WTC11 (cell line): ENCODE measurements at regions not wholly inside any gene's neighbourhood (a gene's known extent, or its start where the extent isn't known, plus 50 kb on each side); places are given as distances from the start of the nearest gene placed in this dataset.

Source experiments
- ATAC-seq: fragments of 200-7000 bp; cut with Tn5 transposase; 2 replicates; pipeline ENCODE4 v1.10.0; 2021; ENCODE audit warnings: mild to moderate bottlenecking, moderate library complexity
- CTCF ChIA-PET: fragments of 300-600 bp; sonication (Branson Sonifier 250); formaldehyde crosslinking; loops from one replicate; lab custom pipeline; 2021; ENCODE audit warnings: antibody characterized with exemption; lab: Charles Lee
- POLR2A ChIA-PET: fragments of 350-600 bp; sonication (Branson Sonifier 250); formaldehyde crosslinking; loops from one replicate; lab custom pipeline; 2021; ENCODE audit warnings: antibody characterized with exemption; lab: Charles Lee
- DNase-seq: peaks from one replicate; pipeline ENCODE4 v3.0.0; 2021; ENCODE audit warnings: low spot score
- H3K27ac Mint-ChIP-seq: 2 replicates; pipeline ENCODE4 v1.8.0; 2021; ENCODE audit warnings: mixed read lengths
- H3K27me3 Mint-ChIP-seq: 2 replicates; pipeline ENCODE4 v1.8.0; 2021; ENCODE audit warnings: low read depth, mild to moderate bottlenecking, moderate library complexity, mixed read lengths
- H3K36me3 Mint-ChIP-seq: 2 replicates; pipeline ENCODE4 v1.8.0; 2021; ENCODE audit warnings: mixed read lengths
- H3K4me1 Mint-ChIP-seq: 2 replicates; pipeline ENCODE4 v1.8.0; 2022; ENCODE audit warnings: mixed read lengths
- H3K4me3 Mint-ChIP-seq: 2 replicates; pipeline ENCODE4 v1.8.0; 2021; ENCODE audit warnings: mild to moderate bottlenecking, moderate library complexity, mixed read lengths
- H3K9me3 Mint-ChIP-seq: 2 replicates; pipeline ENCODE4 v1.8.0; 2021; ENCODE audit warnings: mixed read lengths
- EMX1 ChIP-seq: fragments of 250-450 bp; sonication (Bioruptor Pico); IDR thresholded peaks from 2 replicates; pipeline ENCODE4 v1.8.0; 2021; ENCODE audit warnings: mild to moderate bottlenecking
- ETV6 ChIP-seq: sonication (generic); formaldehyde crosslinking; IDR thresholded peaks from 2 replicates; pipeline ENCODE4 v1.8.1; 2022; ENCODE audit warnings: mild to moderate bottlenecking, missing genetic modification reagents
- FOXJ3 ChIP-seq: sonication (generic); formaldehyde crosslinking; IDR thresholded peaks from 2 replicates; pipeline ENCODE4 v1.9.0; 2021; ENCODE audit warnings: missing genetic modification reagents, mild to moderate bottlenecking, borderline replicate concordance
- IRF1 ChIP-seq: sonication (generic); formaldehyde crosslinking; IDR thresholded peaks from 2 replicates; pipeline ENCODE4 v1.8.0; 2023; ENCODE audit warnings: missing genetic modification reagents
- IRF2 ChIP-seq: sonication (generic); formaldehyde crosslinking; IDR thresholded peaks from 2 replicates; pipeline ENCODE4 v1.8.0; 2022; ENCODE audit warnings: low read depth, missing genetic modification reagents, borderline replicate concordance
- JAZF1 ChIP-seq: fragments of 250-450 bp; sonication (Bioruptor Pico); IDR thresholded peaks from 2 replicates; pipeline ENCODE4 v1.9.0; 2021; ENCODE audit warnings: moderate library complexity, mild to moderate bottlenecking, inconsistent platforms
- NR2C2 ChIP-seq: sonication (generic); formaldehyde crosslinking; IDR thresholded peaks from 2 replicates; pipeline ENCODE4 v1.8.0; 2022; ENCODE audit warnings: mild to moderate bottlenecking, missing genetic modification reagents
- OVOL2 ChIP-seq: fragments of 250-450 bp; sonication (Bioruptor Pico); IDR thresholded peaks from 2 replicates; pipeline ENCODE4 v1.9.0; 2021; ENCODE audit warnings: mild to moderate bottlenecking, borderline replicate concordance
- TEAD1 ChIP-seq: sonication (generic); formaldehyde crosslinking; IDR thresholded peaks from 2 replicates; pipeline ENCODE4 v1.8.0; 2022; ENCODE audit warnings: mild to moderate bottlenecking, missing genetic modification reagents
- USF1 ChIP-seq: sonication (generic); formaldehyde crosslinking; IDR thresholded peaks from 2 replicates; pipeline ENCODE4 v1.8.0; 2022; ENCODE audit warnings: mild to moderate bottlenecking, missing genetic modification reagents
- USF2 ChIP-seq: sonication (generic); formaldehyde crosslinking; IDR thresholded peaks from 2 replicates; pipeline ENCODE4 v1.8.1; 2023; ENCODE audit warnings: mild to moderate bottlenecking, missing genetic modification reagents, moderate library complexity
- ZMAT4 ChIP-seq: fragments of 250-450 bp; sonication (Bioruptor Pico); IDR thresholded peaks from 2 replicates; pipeline ENCODE4 v1.9.0; 2021; ENCODE audit warnings: mild to moderate bottlenecking
- ZNF219 ChIP-seq: sonication (generic); formaldehyde crosslinking; IDR thresholded peaks from 2 replicates; pipeline ENCODE4 v1.8.0; 2023; ENCODE audit warnings: missing genetic modification reagents, mild to moderate bottlenecking, borderline replicate concordance
- ZNF232 ChIP-seq: sonication (generic); formaldehyde crosslinking; IDR thresholded peaks from 2 replicates; pipeline ENCODE4 v1.8.0; 2022; ENCODE audit warnings: mild to moderate bottlenecking, missing genetic modification reagents
- ZNF263 ChIP-seq: sonication (generic); formaldehyde crosslinking; IDR thresholded peaks from 2 replicates; pipeline ENCODE4 v1.8.1; 2022; ENCODE audit warnings: low read depth, mild to moderate bottlenecking, moderate library complexity, missing genetic modification reagents
- ZNF317 ChIP-seq: sonication (generic); formaldehyde crosslinking; IDR thresholded peaks from 2 replicates; pipeline ENCODE4 v1.8.1; 2023; ENCODE audit warnings: low read depth, mild to moderate bottlenecking, moderate library complexity, missing genetic modification reagents, borderline replicate concordance
- ZNF416 ChIP-seq: fragments of 250-450 bp; sonication (Bioruptor Pico); IDR thresholded peaks from 2 replicates; pipeline ENCODE4 v1.9.0; 2021; ENCODE audit warnings: mild to moderate bottlenecking, inconsistent platforms
- ZNF532 ChIP-seq: fragments of 250-450 bp; sonication (Bioruptor Pico); IDR thresholded peaks from 2 replicates; pipeline ENCODE4 v1.9.0; 2021; ENCODE audit warnings: mild to moderate bottlenecking, borderline replicate concordance
- TF ChIP-seq, protein P1 (sequence below): sonication (generic); formaldehyde crosslinking; IDR thresholded peaks from 2 replicates; pipeline ENCODE4 v1.8.1; 2023; ENCODE audit warnings: mild to moderate bottlenecking, missing genetic modification reagents
- TF ChIP-seq, protein P2 (sequence below): sonication (generic); formaldehyde crosslinking; IDR thresholded peaks from 2 replicates; pipeline ENCODE4 v1.8.1; 2023; ENCODE audit warnings: mild to moderate bottlenecking, missing genetic modification reagents

GRCh38 chr7:32155712-32156111, 85.5 kb upstream of the PDE1C start (continued):
- TF ChIP-seq ZMAT4, result no peak
- TF ChIP-seq ZNF219 (CRISPR knock-in tag), result no peak
- no peak for TF ChIP-seq ZNF532 (CRISPR knock-in tag)
- TF ChIP-seq, all 79 proteins: peak for 0

GRCh38 chr7:32154797-32155196, 84.6 kb upstream of the PDE1C start:
- ATAC-seq, result no peak
- TF ChIP-seq ZNF263 (CRISPR knock-in tag) (no peak), USF1 (no peak)
- TF ChIP-seq, protein P1, sequence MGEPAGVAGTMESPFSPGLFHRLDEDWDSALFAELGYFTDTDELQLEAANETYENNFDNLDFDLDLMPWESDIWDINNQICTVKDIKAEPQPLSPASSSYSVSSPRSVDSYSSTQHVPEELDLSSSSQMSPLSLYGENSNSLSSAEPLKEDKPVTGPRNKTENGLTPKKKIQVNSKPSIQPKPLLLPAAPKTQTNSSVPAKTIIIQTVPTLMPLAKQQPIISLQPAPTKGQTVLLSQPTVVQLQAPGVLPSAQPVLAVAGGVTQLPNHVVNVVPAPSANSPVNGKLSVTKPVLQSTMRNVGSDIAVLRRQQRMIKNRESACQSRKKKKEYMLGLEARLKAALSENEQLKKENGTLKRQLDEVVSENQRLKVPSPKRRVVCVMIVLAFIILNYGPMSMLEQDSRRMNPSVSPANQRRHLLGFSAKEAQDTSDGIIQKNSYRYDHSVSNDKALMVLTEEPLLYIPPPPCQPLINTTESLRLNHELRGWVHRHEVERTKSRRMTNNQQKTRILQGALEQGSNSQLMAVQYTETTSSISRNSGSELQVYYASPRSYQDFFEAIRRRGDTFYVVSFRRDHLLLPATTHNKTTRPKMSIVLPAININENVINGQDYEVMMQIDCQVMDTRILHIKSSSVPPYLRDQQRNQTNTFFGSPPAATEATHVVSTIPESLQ, result no peak
- Mint-ChIP-seq H3K27ac (no peak overlapping the region), H3K4me1 (peaks cover 21% of the 10 kb centered on the region), H3K4me3 (no peak overlapping the region), H3K9me3 (peaks cover 10% of the 10 kb centered on the region), H3K27me3 (peaks cover 65% of the 10 kb centered on the region), H3K36me3 (0 out of 2 replicates have a peak, but pooled peaks cover 3% of the 10 kb centered on the region)
- ChIA-PET POLR2A (no interaction called here), CTCF (interaction anchor here (1.0 to 1.2 kb wide), 2 partner anchors 10 kb away, joined by 3 to 4 read pairs; no protein-coding TSS in a partner anchor)
- DNase-seq, result no peak

- ChIA-PET POLR2A (no interaction called here), CTCF (interaction anchor here (2.2 kb wide), 1 partner anchor 12 kb away, joined by 5 read pairs; no protein-coding TSS in a partner anchor)
- H3K36me3 Mint-ChIP-seq, result 0 out of 2 replicates have a peak, but pooled peaks cover 3% of the 10 kb centered on the region
Observed at GRCh38 chr7:32153006-32153405, 82.8 kb upstream of the PDE1C start.

More at GRCh38 chr7:32153006-32153405, 82.8 kb upstream of the PDE1C start:
- no peak for ATAC-seq
- Mint-ChIP-seq H3K9me3 (peaks cover 10% of the 10 kb centered on the region), H3K4me3 (no peak overlapping the region), H3K27ac (no peak overlapping the region), H3K27me3 (peaks cover 67% of the 10 kb centered on the region), H3K4me1 (peaks cover 26% of the 10 kb centered on the region)
- no peak for DNase-seq
- no peak for TF ChIP-seq OVOL2 (CRISPR knock-in tag)
- TF ChIP-seq TEAD1, result no peak
- no peak for TF ChIP-seq USF1
- no peak for TF ChIP-seq USF2 (CRISPR knock-in tag)
- TF ChIP-seq ETV6 (CRISPR knock-in tag), result no peak
- TF ChIP-seq ZNF219 (CRISPR knock-in tag), result no peak
- TF ChIP-seq IRF2 (CRISPR knock-in tag), result no peak
- TF ChIP-seq, protein P1, result no peak
- TF ChIP-seq EMX1, result no peak
- no peak for TF ChIP-seq ZNF317 (CRISPR knock-in tag)
- no peak for TF ChIP-seq JAZF1
- TF ChIP-seq, protein P2, sequence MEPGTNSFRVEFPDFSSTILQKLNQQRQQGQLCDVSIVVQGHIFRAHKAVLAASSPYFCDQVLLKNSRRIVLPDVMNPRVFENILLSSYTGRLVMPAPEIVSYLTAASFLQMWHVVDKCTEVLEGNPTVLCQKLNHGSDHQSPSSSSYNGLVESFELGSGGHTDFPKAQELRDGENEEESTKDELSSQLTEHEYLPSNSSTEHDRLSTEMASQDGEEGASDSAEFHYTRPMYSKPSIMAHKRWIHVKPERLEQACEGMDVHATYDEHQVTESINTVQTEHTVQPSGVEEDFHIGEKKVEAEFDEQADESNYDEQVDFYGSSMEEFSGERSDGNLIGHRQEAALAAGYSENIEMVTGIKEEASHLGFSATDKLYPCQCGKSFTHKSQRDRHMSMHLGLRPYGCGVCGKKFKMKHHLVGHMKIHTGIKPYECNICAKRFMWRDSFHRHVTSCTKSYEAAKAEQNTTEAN (CRISPR knock-in tag), result no peak
- TF ChIP-seq FOXJ3, result no peak
- TF ChIP-seq ZNF416 (CRISPR knock-in tag), result no peak
- no peak for TF ChIP-seq IRF1 (CRISPR knock-in tag)
- TF ChIP-seq NR2C2 (CRISPR knock-in tag), result no peak
- no peak for TF ChIP-seq ZNF232 (CRISPR knock-in tag)
